DOHH2 (cell line): ENCODE measurements at regions not wholly inside any gene's neighbourhood (a gene's known extent, or its start where the extent isn't known, plus 50 kb on each side); places are given as distances from the start of the nearest gene placed in this dataset.

Experiments used
- H3F3A ChIP-seq: fragments of 200-600 bp; sonication (generic), shearing (Covaris generic); 2 replicates; pipeline ENCODE4 v1.6.0; 2016; ENCODE audit warnings: antibody characterized with exemption, mild to moderate bottlenecking; ENCODE audit not compliant: control insufficient read depth, insufficient read depth
- H3K27ac ChIP-seq: fragments of 200-600 bp; sonication (generic); 2 replicates; pipeline ENCODE4 v1.5.1; 2014; ENCODE audit warnings: low read depth, mild to moderate bottlenecking, low read length, moderate library complexity
- H3K27me3 ChIP-seq: fragments of 200-600 bp; sonication (generic); 2 replicates; pipeline ENCODE4 v1.6.1; 2014; ENCODE audit warnings: mild to moderate bottlenecking, low read length, mixed read lengths; ENCODE audit not compliant: control insufficient read depth
- H3K36me3 ChIP-seq: fragments of 200-600 bp; sonication (generic); 2 replicates; pipeline ENCODE4 v1.6.1; 2014; ENCODE audit warnings: mild to moderate bottlenecking, low read length, moderate library complexity, mixed read lengths; ENCODE audit not compliant: control insufficient read depth
- H3K4me1 ChIP-seq: fragments of 200-600 bp; sonication (generic); 2 replicates; pipeline ENCODE4 v1.6.1; 2014; ENCODE audit warnings: mild to moderate bottlenecking, low read length, mixed read lengths; ENCODE audit not compliant: control insufficient read depth
- H3K4me2 ChIP-seq: fragments of 200-600 bp; sonication (generic); 2 replicates; pipeline ENCODE4 v1.6.0; 2014; ENCODE audit warnings: mild to moderate bottlenecking, low read length, moderate library complexity
- H3K4me3 ChIP-seq: fragments of 200-600 bp; sonication (generic); 2 replicates; pipeline ENCODE4 v1.5.1; 2014; ENCODE audit warnings: mild to moderate bottlenecking, low read length, mixed read lengths
- H3K79me2 ChIP-seq: fragments of 200-600 bp; sonication (generic); 2 replicates; pipeline ENCODE4 v1.6.1; 2014; ENCODE audit warnings: mild to moderate bottlenecking, low read length, mixed read lengths; ENCODE audit not compliant: control insufficient read depth
- H3K9me2 ChIP-seq: fragments of 200-600 bp; sonication (generic); replicated peaks from 2 replicates; pipeline ENCODE4 v1.6.1; 2014; ENCODE audit warnings: mild to moderate bottlenecking, low read length, mixed read lengths; ENCODE audit not compliant: control insufficient read depth
- H3K9me3 ChIP-seq: fragments of 200-600 bp; sonication (generic); 2 replicates; pipeline ENCODE4 v1.6.1; 2014; ENCODE audit warnings: antibody characterized with exemption, low read length, mixed read lengths; ENCODE audit not compliant: control insufficient read depth, insufficient read depth
- H4K20me1 ChIP-seq: fragments of 200-600 bp; sonication (generic); 2 replicates; pipeline ENCODE4 v1.6.0; 2014; ENCODE audit warnings: low read depth, mild to moderate bottlenecking, antibody characterized with exemption, low read length, moderate library complexity; ENCODE audit not compliant: control insufficient read depth, insufficient read depth
- EZH2phosphoT487 ChIP-seq: fragments of 200-600 bp; sonication (generic); IDR thresholded peaks from 2 replicates; pipeline ENCODE4 v1.6.1; 2017; ENCODE audit warnings: borderline replicate concordance, mild to moderate bottlenecking, antibody characterized with exemption, low read length, moderate library complexity, mixed read lengths
- TF ChIP-seq, protein P1 (sequence below): fragments of 200-600 bp; sonication (generic); IDR thresholded peaks from one replicate; pipeline ENCODE4 v1.5.1; 2014; ENCODE audit warnings: antibody characterized with exemption, mild to moderate bottlenecking, low read depth, low read length; ENCODE audit not compliant: poor library complexity, severe bottlenecking

DNA sequence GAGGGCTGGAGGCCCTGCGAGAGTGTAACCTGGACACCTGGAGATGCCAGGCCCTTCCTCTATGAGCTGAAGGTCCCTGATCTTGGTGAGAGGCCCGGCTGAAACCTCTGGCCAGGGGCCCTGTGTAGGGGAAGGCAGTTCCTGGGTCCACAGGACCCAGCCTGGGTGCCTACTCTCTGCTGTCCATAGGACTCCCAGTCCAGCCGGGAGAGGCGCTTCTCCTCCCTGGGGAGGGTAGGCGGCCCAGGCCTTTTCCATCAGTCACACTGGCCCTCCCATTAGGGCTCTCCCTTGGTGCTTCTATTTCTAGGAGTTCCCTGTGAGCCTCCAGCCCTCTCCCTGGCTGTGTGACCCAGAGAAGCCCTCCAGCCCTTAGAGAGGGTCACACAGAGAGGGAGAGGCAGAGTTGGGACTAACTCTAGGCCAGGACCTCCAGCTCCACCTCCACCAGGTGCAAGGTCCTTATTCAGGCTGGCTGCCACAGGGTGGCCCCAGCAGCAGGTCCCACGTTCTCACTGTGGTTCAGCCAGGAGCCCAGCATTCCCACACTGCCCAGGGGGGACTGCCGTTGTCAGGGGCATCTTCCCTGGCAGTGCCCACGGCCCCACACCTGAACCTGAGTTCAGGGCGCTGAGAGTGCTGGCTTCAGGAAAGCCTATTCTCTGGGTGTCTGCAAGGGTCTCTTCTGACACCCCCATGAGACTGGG is 146.8 kb downstream of the SMAD6 start:
- no peaks in the 10 kb centered on the region for H3K36me3 ChIP-seq
- no peaks in the 10 kb centered on the region for H4K20me1 ChIP-seq
- H3F3A ChIP-seq: no peaks in the 10 kb centered on the region
- TF ChIP-seq, protein P1, sequence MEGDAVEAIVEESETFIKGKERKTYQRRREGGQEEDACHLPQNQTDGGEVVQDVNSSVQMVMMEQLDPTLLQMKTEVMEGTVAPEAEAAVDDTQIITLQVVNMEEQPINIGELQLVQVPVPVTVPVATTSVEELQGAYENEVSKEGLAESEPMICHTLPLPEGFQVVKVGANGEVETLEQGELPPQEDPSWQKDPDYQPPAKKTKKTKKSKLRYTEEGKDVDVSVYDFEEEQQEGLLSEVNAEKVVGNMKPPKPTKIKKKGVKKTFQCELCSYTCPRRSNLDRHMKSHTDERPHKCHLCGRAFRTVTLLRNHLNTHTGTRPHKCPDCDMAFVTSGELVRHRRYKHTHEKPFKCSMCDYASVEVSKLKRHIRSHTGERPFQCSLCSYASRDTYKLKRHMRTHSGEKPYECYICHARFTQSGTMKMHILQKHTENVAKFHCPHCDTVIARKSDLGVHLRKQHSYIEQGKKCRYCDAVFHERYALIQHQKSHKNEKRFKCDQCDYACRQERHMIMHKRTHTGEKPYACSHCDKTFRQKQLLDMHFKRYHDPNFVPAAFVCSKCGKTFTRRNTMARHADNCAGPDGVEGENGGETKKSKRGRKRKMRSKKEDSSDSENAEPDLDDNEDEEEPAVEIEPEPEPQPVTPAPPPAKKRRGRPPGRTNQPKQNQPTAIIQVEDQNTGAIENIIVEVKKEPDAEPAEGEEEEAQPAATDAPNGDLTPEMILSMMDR: no peak
- no peak overlapping the region for H3K27ac ChIP-seq
- H3K4me1 ChIP-seq: peaks cover 7% of the 10 kb centered on the region
- no peaks in the 10 kb centered on the region for H3K9me2 ChIP-seq
- no peaks in the 10 kb centered on the region for H3K9me3 ChIP-seq
- peaks cover 16% of the 10 kb centered on the region for H3K27me3 ChIP-seq
- H3K4me2 ChIP-seq: no peak overlapping the region
- H3K4me3 ChIP-seq: no peak overlapping the region
- no peaks in the 10 kb centered on the region for H3K79me2 ChIP-seq

DNA sequence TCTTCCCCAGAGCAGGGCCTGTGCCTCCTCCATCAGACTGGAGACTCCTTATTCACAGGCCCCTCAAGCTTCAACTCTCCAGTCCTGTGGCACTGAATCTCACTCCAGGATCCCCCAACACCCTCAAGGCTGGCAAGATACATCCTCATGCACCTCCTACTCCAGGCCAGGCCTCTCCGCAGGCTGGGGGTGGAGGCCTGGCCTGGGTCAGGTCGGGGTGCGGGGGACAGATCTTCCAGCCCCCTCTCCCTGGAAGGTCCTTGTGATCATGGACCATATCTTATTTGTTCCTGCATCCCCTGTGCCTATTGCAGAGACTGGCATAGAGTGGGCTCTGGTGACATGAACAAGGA is 147.3 kb downstream of the SMAD6 start:
- Histone ChIP-seq H3K4me2 (no peak overlapping the region), H3K27ac (no peak overlapping the region), H4K20me1 (no peaks in the 10 kb centered on the region), H3K27me3 (peaks cover 11% of the 10 kb centered on the region), H3K4me3 (no peak overlapping the region), H3F3A (no peaks in the 10 kb centered on the region), H3K9me3 (no peaks in the 10 kb centered on the region), H3K4me1 (peaks cover 7% of the 10 kb centered on the region), H3K9me2 (no peaks in the 10 kb centered on the region), H3K79me2 (no peaks in the 10 kb centered on the region), H3K36me3 (no peaks in the 10 kb centered on the region)
- TF ChIP-seq, protein P1: no peak
- TF ChIP-seq EZH2phosphoT487: no peak

DNA sequence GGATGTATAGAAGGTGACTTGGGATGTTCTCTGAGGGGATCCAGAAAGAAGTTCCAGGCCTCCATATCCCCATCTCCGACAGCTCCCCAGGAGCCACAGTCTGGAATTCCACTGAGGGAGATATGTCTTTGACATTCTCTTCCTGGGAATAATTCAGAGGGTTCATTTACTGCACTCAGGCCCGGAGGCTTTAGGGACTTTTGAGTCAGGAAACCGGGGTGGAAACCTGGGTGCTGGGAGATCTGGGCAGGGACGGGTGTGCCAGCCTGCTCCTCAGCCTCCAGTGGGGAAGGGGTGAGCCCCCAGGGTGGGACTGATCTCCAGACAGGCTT is 147.7 kb downstream of the SMAD6 start:
- Histone ChIP-seq H3K27me3 (peaks cover 7% of the 10 kb centered on the region), H3K9me2 (no peaks in the 10 kb centered on the region), H3K27ac (no peak overlapping the region), H3K4me2 (no peak overlapping the region), H3K4me1 (peaks cover 7% of the 10 kb centered on the region), H3F3A (no peaks in the 10 kb centered on the region), H3K79me2 (no peaks in the 10 kb centered on the region), H3K36me3 (no peaks in the 10 kb centered on the region), H4K20me1 (no peaks in the 10 kb centered on the region), H3K9me3 (no peaks in the 10 kb centered on the region), H3K4me3 (no peak overlapping the region)
- TF ChIP-seq EZH2phosphoT487: no peak
- TF ChIP-seq, protein P1: no peak
